PC-9 (cell line): ENCODE measurements at regions not wholly inside any gene's neighbourhood (a gene's known extent, or its start where the extent isn't known, plus 50 kb on each side); places are given as distances from the start of the nearest gene placed in this dataset.

Source experiments
- CTCF ChIP-seq: fragments of 200-600 bp; sonication (generic); conservative IDR thresholded peaks from 2 replicates; pipeline ENCODE4 v1.6.1; 2017; ENCODE audit warnings: mixed run types, antibody characterized with exemption, mild to moderate bottlenecking, moderate library complexity
- EZH2 ChIP-seq: fragments of 200-600 bp; sonication (generic); IDR thresholded peaks from 2 replicates; pipeline ENCODE4 v1.8.0; 2017; ENCODE audit warnings: antibody characterized with exemption, low read depth

GRCh38 chr6:138012682-138013081 lies 94.5 kb downstream of the PERP start:
- no peak for TF ChIP-seq CTCF
- no peak for TF ChIP-seq EZH2
